ENCODE measurements at regions not wholly inside any gene's neighbourhood (a gene's known extent, or its start where the extent isn't known, plus 50 kb on each side); places are given as distances from the start of the nearest gene placed in this dataset.

DNA sequence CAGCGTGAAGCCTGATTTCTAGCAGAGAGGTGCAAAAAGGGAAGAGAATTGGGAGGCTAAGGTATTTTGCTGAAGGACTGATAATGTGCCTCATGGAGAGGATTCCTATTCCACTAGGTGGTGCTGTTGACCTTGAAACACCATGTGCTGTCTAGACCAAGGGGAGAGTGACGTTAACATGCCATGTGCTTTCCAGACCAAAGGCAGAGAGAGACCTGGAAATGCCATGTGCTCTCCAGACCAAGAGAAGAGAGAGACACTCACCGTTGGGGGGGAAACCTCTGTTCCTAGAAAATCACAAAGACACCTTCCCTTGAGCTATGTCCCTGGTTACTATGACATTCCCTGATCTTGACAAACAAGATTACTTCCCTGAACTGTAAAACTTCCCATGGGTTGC, 286.0 kb upstream of the TUSC1 start:
- H3K27ac ChIP-seq (ENCODE audit: low read length), result no peak overlapping the region
- H3K27me3 ChIP-seq (ENCODE audit: control insufficient read depth, insufficient read depth), result no peaks in the 10 kb centered on the region
- no peaks in the 10 kb centered on the region for H3K9me3 ChIP-seq (ENCODE audit: control insufficient read depth, low read length)
- no peak overlapping the region for H3K4me3 ChIP-seq (ENCODE audit: low read length)
- 39% methylated on average over 3 of the region's 3 CpGs for WGBS
- intact Hi-C loops (cut with DNase I), result no loop called here
- ATAC-seq, result no peak
- DNase-seq, result no peak
- no peaks in the 10 kb centered on the region for H3K4me1 ChIP-seq (ENCODE audit: control insufficient read depth, insufficient read depth, low read length)

- intact Hi-C loops (cut with DNase I), result no loop called here
- WGBS, result 53% methylated on average over 3 of the region's 3 CpGs
- no peaks in the 10 kb centered on the region for H3K27me3 ChIP-seq (ENCODE audit: control insufficient read depth, insufficient read depth)
- no peaks in the 10 kb centered on the region for H3K9me3 ChIP-seq (ENCODE audit: control insufficient read depth, low read length)
- no peak for ATAC-seq
- H3K27ac ChIP-seq (ENCODE audit: low read length), result no peak overlapping the region
- DNase-seq, result no peak
- H3K4me3 ChIP-seq (ENCODE audit: low read length), result no peak overlapping the region
- no peaks in the 10 kb centered on the region for H3K4me1 ChIP-seq (ENCODE audit: control insufficient read depth, insufficient read depth, low read length)
Observed at GRCh38 chr9:25960178-25960577, 281.9 kb upstream of the TUSC1 start.

- ATAC-seq (no peak), DNase-seq (no peak)
- Histone ChIP-seq H3K4me1 (ENCODE audit: control insufficient read depth, insufficient read depth, low read length) (no peaks in the 10 kb centered on the region), H3K9me3 (ENCODE audit: control insufficient read depth, low read length) (no peaks in the 10 kb centered on the region), H3K27me3 (ENCODE audit: control insufficient read depth, insufficient read depth) (no peaks in the 10 kb centered on the region), H3K27ac (ENCODE audit: low read length) (no peak overlapping the region), H3K4me3 (ENCODE audit: low read length) (no peak overlapping the region)
- intact Hi-C loops (cut with DNase I), result no loop called here
Observed at GRCh38 chr9:25954209-25954608, 276.0 kb upstream of the TUSC1 start.

GRCh38 chr9:25948182-25948581, 269.9 kb upstream of the TUSC1 start:
- no peak for DNase-seq
- H3K9me3 ChIP-seq (ENCODE audit: control insufficient read depth, low read length), result no peaks in the 10 kb centered on the region
- intact Hi-C loops (cut with DNase I), result no loop called here
- H3K4me1 ChIP-seq (ENCODE audit: control insufficient read depth, insufficient read depth, low read length), result no peaks in the 10 kb centered on the region
- H3K27ac ChIP-seq (ENCODE audit: low read length), result no peak overlapping the region
- no peak for ATAC-seq
- H3K27me3 ChIP-seq (ENCODE audit: control insufficient read depth, insufficient read depth), result no peaks in the 10 kb centered on the region
- no peak overlapping the region for H3K4me3 ChIP-seq (ENCODE audit: low read length)

DNA sequence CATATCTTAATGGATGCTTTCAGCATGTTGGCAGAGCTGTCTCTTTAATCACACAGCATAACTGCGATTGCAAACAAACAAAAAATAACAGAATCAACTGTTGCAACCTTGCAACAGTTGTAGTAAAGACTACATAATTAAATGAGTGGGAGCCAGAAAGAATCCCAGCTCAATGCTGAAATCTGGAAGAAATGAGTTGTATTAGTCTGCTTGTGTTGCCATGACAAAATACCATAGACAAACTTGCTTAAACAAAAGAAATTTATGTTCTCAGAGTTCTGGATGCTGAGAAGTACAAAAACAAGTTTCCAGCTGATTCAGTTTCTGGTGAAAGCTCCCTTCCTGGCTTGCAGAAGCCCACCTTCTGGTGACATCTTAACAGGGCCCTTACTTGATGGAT, 260.9 kb upstream of the TUSC1 start:
- Histone ChIP-seq H3K4me1 (ENCODE audit: control insufficient read depth, insufficient read depth, low read length) (no peaks in the 10 kb centered on the region), H3K27ac (ENCODE audit: low read length) (no peak overlapping the region), H3K4me3 (ENCODE audit: low read length) (no peak overlapping the region), H3K9me3 (ENCODE audit: control insufficient read depth, low read length) (no peaks in the 10 kb centered on the region), H3K27me3 (ENCODE audit: control insufficient read depth, insufficient read depth) (no peaks in the 10 kb centered on the region)
- DNase-seq (no peak), ATAC-seq (no peak)
- 71% methylated on average over 1 of the region's 1 CpG for WGBS
- intact Hi-C loops (cut with DNase I), result no loop called here

DNA sequence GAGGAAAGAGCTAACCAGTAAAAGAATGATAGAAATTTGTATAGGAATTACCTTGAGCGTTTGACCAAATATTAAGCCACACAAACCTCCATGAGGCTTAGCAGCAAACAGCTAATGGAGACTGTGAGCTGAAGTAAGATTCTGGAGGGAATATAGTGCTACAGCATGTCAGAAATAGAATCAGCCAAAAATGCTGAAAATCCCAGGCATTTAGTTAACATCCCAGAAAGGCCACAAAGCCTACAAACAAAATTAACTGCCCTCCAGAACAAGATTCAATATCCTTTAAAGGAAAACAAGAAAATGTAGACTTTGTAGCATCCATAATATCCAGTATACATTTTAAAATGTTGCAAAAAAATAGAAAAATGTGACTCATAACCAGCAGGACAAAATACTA, 257.8 kb upstream of the TUSC1 start:
- 69% methylated on average over 1 of the region's 1 CpG for WGBS
- Histone ChIP-seq H3K9me3 (ENCODE audit: control insufficient read depth, low read length) (no peaks in the 10 kb centered on the region), H3K27me3 (ENCODE audit: control insufficient read depth, insufficient read depth) (no peaks in the 10 kb centered on the region), H3K4me3 (ENCODE audit: low read length) (no peak overlapping the region), H3K4me1 (ENCODE audit: control insufficient read depth, insufficient read depth, low read length) (no peaks in the 10 kb centered on the region), H3K27ac (ENCODE audit: low read length) (no peak overlapping the region)
- intact Hi-C loops (cut with DNase I), result no loop called here
- DNase-seq, result no peak
- ATAC-seq, result no peak

- Histone ChIP-seq H3K4me3 (ENCODE audit: low read length) (no peak overlapping the region), H3K27ac (ENCODE audit: low read length) (no peak overlapping the region), H3K4me1 (ENCODE audit: control insufficient read depth, insufficient read depth, low read length) (no peaks in the 10 kb centered on the region), H3K27me3 (ENCODE audit: control insufficient read depth, insufficient read depth) (no peaks in the 10 kb centered on the region), H3K9me3 (ENCODE audit: control insufficient read depth, low read length) (no peaks in the 10 kb centered on the region)
- WGBS, result 54% methylated on average over 2 of the region's 2 CpGs
- DNase-seq, result no peak
- no peak for ATAC-seq
- intact Hi-C loops (cut with DNase I), result no loop called here
Observed at GRCh38 chr9:25935188-25935587, 256.9 kb upstream of the TUSC1 start.

GRCh38 chr9:25918761-25919160, 240.5 kb upstream of the TUSC1 start:
- no peak overlapping the region for H3K4me3 ChIP-seq (ENCODE audit: low read length)
- H3K4me1 ChIP-seq (ENCODE audit: control insufficient read depth, insufficient read depth, low read length), result no peaks in the 10 kb centered on the region
- WGBS, result 67% methylated on average over 2 of the region's 2 CpGs
- ATAC-seq (no peak), DNase-seq (no peak)
- no peaks in the 10 kb centered on the region for H3K27me3 ChIP-seq (ENCODE audit: control insufficient read depth, insufficient read depth)
- no peak overlapping the region for H3K27ac ChIP-seq (ENCODE audit: low read length)
- intact Hi-C loops (cut with DNase I), result no loop called here
- H3K9me3 ChIP-seq (ENCODE audit: control insufficient read depth, low read length), result no peaks in the 10 kb centered on the region

GRCh38 chr9:25917731-25918362, 239.6 kb upstream of the TUSC1 start:
- no peak overlapping the region for H3K4me3 ChIP-seq (ENCODE audit: low read length)
- H3K9me3 ChIP-seq (ENCODE audit: control insufficient read depth, low read length), result no peaks in the 10 kb centered on the region
- H3K4me1 ChIP-seq (ENCODE audit: control insufficient read depth, insufficient read depth, low read length), result no peaks in the 10 kb centered on the region
- no peak overlapping the region for H3K27ac ChIP-seq (ENCODE audit: low read length)
- intact Hi-C loops (cut with DNase I), result no loop called here
- H3K27me3 ChIP-seq (ENCODE audit: control insufficient read depth, insufficient read depth), result no peaks in the 10 kb centered on the region
- DNase-seq (no peak), ATAC-seq (no peak)

- WGBS, result 74% methylated on average over 4 of the region's 4 CpGs
- DNase-seq (no peak), ATAC-seq (no peak)
- Histone ChIP-seq H3K27ac (ENCODE audit: low read length) (no peak overlapping the region), H3K27me3 (ENCODE audit: control insufficient read depth, insufficient read depth) (no peaks in the 10 kb centered on the region), H3K9me3 (ENCODE audit: control insufficient read depth, low read length) (no peaks in the 10 kb centered on the region), H3K4me3 (ENCODE audit: low read length) (no peak overlapping the region), H3K4me1 (ENCODE audit: control insufficient read depth, insufficient read depth, low read length) (no peaks in the 10 kb centered on the region)
- intact Hi-C loops (cut with DNase I), result no loop called here
Observed at GRCh38 chr9:25913806-25914205, 235.6 kb upstream of the TUSC1 start.

GRCh38 chr9:25904701-25905100, 226.5 kb upstream of the TUSC1 start:
- H3K27ac ChIP-seq (ENCODE audit: low read length), result no peak overlapping the region
- intact Hi-C loops (cut with DNase I), result no loop called here

DNA sequence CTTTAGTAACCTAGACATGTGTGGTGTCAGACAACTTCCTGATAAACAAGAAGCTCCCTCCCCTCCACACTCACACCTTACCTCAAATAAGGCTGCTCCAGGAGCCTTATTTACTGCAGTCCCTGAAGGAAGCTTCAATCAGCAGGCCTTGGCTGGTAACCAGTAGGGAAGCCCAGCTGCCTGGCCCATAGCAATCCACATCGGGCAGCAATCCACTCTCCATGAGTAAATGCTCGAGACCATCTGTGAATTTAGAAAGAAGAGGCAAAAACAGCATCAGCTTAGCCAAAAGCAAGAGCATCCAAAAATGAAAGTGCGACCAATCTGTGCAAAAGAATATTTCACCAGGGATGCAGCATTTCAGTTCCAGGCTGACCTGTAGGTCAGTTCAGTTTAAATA, 213.3 kb upstream of the TUSC1 start:
- no peak overlapping the region for H3K27ac ChIP-seq (ENCODE audit: low read length)
- H3K27me3 ChIP-seq (ENCODE audit: control insufficient read depth, insufficient read depth), result no peaks in the 10 kb centered on the region
- 63% methylated on average over 3 of the region's 3 CpGs for whole genome bisulfite sequencing
- ATAC-seq (no peak), DNase-seq (no peak)
- H3K4me3 ChIP-seq (ENCODE audit: low read length), result no peak overlapping the region
- H3K4me1 ChIP-seq (ENCODE audit: control insufficient read depth, insufficient read depth, low read length), result no peaks in the 10 kb centered on the region
- no peaks in the 10 kb centered on the region for H3K9me3 ChIP-seq (ENCODE audit: control insufficient read depth, low read length)
- intact Hi-C loops (cut with DNase I), result no loop called here

More at GRCh38 chr9:25904701-25905100, 226.5 kb upstream of the TUSC1 start:
- Histone ChIP-seq H3K9me3 (ENCODE audit: control insufficient read depth, low read length) (no peaks in the 10 kb centered on the region), H3K4me3 (ENCODE audit: low read length) (no peak overlapping the region), H3K4me1 (ENCODE audit: control insufficient read depth, insufficient read depth, low read length) (no peaks in the 10 kb centered on the region), H3K27me3 (ENCODE audit: control insufficient read depth, insufficient read depth) (no peaks in the 10 kb centered on the region)
- ATAC-seq (no peak), DNase-seq (no peak)
- WGBS, result 61% methylated on average over 1 of the region's 1 CpG
